Keratinocyte (primary cell): ENCODE measurements at regions not wholly inside any gene's neighbourhood (a gene's known extent, or its start where the extent isn't known, plus 50 kb on each side); places are given as distances from the start of the nearest gene placed in this dataset.

Source experiments
- CTCF ChIP-seq, 3 experiments: IDR thresholded peaks in 1 of 3; conservative IDR thresholded peaks in 1 of 3; optimal IDR thresholded peaks in 1 of 3; 2 replicates in 2 of 3; 3 replicates in 1 of 3; pipeline versions ENCODE3 to v1.5.1; 2011; ENCODE audit warnings: low read length in 3 of 3, mild to moderate bottlenecking in 3 of 3, moderate library complexity in 2 of 3, control low read depth in 1 of 3, inconsistent platforms in 1 of 3; ENCODE audit not compliant: insufficient read depth in 2 of 3; ENCODE audit errors: extremely low read depth in 1 of 3
- EZH2 ChIP-seq: IDR thresholded peaks from one replicate; pipeline ENCODE4 v1.6.1; 2012; ENCODE audit warnings: inconsistent platforms, mild to moderate bottlenecking, low read length, moderate library complexity

GRCh38 chr7:52500841-52501240, 534.6 kb upstream of the POM121L12 start:
- TF ChIP-seq CTCF (optimal IDR thresholded peaks at IDR 0.05 in 1 of 3, IDR thresholded peaks at IDR 0.05 in 1 of 3, conservative IDR thresholded peaks at IDR 0.05 in 1 of 3; ENCODE audit: extremely low read depth in 1 of 3, insufficient read depth in 2 of 3, low read length in 3 of 3) (no peak), EZH2 (no peak)
